Activated naive CD4-positive, alpha-beta T cell treated with anti-CD3 and anti-CD28 coated beads, Interleukin-2, amount 50 U/mL, for 16 hours (primary cell): ENCODE measurements at regions not wholly inside any gene's neighbourhood (a gene's known extent, or its start where the extent isn't known, plus 50 kb on each side); places are given as distances from the start of the nearest gene placed in this dataset.

Experiments
- DNase-seq: peaks from one replicate; pipeline ENCODE4 v3.0.0-alpha.2; 2020

GRCh38 chr5:27598576-27598975 is 560.2 kb upstream of the CDH9 start:
- DNase-seq: no peak

GRCh38 chr5:27594141-27594540 is 555.8 kb upstream of the CDH9 start:
- no peak for DNase-seq

- DNase-seq: no peak
Observed at GRCh38 chr5:27592231-27592630, 553.8 kb upstream of the CDH9 start.

DNA sequence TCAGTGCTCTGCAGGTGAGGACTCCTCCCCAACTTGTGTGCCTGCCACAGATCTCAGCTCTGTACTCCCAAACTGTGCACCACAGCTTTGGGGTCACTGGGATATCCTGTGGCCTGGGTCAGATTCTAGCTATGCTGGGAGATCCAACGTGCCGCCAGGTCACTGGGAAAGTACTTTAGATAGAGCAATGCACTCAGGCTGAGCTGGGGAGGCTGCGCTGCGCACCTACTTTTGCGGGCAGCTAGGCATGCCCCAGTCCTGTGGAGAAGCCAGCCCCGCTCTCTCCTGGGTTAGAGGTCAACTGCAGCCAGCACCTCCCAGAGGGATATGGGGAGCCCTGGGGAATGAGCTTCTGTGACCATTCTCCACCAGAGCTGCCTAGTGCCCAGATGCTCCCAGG is 552.1 kb upstream of the CDH9 start:
- no peak for DNase-seq

DNA sequence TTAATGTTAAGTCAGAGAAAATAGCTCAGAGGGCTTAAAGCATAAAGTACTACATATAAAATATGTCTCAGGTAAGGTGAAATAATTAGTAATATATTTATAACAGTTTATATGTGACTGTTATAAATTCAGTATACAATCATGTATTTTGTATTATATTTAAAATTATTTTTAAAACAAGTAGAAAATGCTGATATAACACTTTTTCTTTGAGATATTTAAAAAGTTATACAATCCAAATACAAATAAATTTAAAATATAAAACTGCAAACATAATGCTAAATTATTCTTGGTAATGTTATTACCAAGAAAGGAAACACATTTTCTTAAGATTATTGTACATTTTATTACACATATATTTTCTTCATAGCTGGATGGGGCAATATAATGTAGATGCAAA is 539.9 kb upstream of the CDH9 start:
- DNase-seq: no peak

GRCh38 chr5:27571681-27572080 is 533.3 kb upstream of the CDH9 start:
- DNase-seq: no peak

GRCh38 chr5:27568811-27569210 is 530.4 kb upstream of the CDH9 start:
- no peak for DNase-seq

DNA sequence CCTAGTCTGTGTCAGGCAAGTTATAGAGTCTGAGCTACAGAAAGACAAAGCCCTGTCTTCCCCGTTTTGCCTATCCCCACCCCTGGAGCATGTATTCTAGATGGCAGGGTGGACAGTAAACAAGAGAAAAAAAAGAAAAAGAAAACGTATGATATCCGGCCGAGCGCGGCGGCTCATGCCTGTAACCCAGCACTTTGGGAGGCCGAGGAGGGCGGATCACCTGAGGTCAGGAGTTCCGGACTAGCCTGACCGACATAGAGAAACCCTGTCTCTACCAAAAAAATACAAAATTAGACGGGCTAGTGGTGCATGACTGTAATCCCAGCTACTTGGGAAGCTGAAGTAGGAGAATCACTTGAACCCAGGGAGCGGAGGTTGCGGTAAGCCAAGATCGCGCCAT is 523.0 kb upstream of the CDH9 start:
- no peak for DNase-seq

DNA sequence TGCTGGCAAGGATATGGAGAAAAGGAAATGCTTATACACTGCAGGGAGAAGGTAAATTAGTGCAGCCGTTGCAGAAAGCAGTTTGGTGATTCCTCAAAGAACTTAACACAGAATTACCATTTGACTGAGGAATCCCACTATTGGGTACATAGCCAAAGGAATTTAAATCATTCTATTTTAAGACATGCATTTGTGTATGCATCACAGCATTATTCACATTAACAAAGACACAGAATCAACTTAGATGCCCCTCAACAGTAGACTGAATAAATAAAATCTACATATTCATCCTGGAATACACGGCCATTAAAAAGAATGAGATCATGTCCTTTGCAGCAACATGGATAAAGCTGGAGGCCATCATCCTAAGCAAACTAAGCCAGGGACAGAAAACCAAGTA is 510.1 kb upstream of the CDH9 start:
- no peak for DNase-seq

- DNase-seq: no peak
Observed at GRCh38 chr5:27535031-27535557, 496.7 kb upstream of the CDH9 start.

GRCh38 chr5:27532305-27532704 is 493.9 kb upstream of the CDH9 start:
- no peak for DNase-seq

DNA sequence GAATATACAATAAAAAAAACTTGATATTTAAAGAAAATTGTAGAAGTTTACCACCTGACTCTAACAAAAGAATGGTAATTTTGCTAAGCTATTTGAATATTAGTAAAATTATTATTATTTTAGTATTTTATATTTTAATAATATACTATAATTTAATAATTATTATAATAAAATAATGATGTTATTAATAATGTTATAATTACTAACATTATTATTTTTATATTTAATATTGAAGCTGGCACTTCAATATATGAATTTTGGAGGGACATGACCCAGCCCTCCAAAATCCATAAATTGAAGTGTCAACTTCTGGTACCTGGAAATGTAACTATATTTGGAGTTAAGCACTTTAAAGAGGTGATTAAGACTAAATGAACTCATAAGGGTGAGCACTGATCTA is 486.1 kb upstream of the CDH9 start:
- DNase-seq: no peak

- DNase-seq: no peak
Observed at GRCh38 chr5:27523629-27524028, 485.2 kb upstream of the CDH9 start.

DNA sequence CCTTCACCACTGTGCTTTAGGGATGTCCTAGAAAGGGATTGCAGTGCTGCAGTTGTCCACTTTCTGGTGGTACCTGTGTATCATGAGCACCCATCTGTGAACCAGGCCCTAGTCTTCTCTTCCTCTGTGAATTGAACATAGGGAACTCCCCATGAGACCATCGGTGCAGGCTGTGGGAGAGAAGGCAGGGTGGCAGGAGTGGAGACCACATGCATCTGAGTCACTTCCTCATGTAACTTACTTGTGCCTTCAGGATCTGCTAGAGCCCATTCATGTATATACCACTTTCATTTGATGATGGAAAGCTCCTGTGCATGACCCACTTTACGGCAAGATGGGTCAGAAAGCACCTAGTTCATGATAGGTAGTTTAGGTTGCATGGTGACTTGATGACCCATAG is 478.1 kb upstream of the CDH9 start:
- no peak for DNase-seq

GRCh38 chr5:27511061-27511460 is 472.7 kb upstream of the CDH9 start:
- DNase-seq: no peak

DNA sequence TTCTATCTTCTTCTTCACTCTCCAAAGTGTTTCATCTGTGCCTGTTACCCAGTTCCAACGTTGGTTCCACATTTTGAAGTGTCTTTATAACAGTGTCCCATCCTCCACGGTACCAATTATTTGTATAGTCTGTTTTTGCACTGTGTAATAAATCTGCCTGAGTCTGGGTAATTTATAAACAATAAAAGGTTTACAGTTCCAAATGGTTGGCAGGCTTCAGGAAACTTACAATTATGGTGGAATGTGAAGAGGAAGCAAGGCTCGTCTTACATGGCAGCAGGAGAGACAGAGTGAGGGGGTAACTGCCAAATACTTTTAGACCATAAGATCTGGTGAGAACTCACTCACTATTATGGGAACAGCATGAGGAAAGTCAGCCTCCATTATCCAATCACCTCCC is 465.4 kb upstream of the CDH9 start:
- DNase-seq: no peak

DNA sequence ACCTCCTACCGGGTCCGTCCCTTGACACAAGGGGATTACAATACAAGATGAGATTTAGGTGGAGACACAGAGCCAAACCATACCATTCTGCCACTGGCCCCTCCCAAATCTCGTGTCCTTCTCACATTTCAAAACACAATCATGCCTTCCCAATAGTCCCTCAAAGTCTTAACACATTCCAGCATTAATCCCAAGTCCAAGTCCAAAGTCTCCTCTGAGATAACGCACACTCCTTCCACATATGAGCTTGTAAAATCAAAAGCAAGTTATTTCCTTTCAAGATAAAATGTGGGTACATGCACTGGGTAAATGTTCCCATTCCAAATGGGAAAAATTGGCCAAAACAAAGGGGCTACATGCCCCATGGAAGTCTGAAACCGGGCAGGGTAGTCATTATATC is 463.9 kb upstream of the CDH9 start:
- no peak for DNase-seq

- no peak for DNase-seq
Observed at GRCh38 chr5:27497491-27497890, 459.1 kb upstream of the CDH9 start.

GRCh38 chr5:27494887-27495286 is 456.5 kb upstream of the CDH9 start:
- DNase-seq: no peak

DNA sequence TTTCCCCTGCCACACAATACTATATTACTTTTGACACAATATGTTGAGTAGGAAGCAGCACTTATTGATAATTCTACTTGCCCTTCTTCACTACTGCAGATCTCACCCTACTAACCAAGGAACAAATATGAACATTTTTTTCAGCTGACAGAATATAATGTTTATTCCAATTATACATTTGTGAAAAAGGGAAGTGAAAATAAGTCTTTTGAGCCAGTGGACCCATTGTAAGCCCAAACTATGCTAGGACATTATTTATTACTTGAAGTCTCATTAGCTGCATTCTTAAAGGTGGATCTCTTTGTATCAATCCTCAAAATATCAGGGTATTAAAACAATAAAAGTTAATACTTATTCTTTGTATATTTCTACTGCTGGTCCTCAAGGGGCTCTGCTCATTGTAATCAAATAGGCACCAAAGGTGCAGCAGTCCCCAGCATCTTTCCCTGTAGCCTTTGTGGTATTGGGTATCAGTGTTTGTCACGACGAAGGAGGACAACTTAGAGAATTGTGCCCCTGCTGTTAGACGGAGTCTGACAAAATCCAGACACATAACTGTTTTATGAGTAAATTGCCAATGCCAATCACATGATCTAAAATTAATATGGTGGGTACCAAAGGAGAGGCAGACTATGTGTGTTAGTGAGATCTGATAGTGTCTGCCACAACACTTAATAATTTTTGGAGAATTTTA is 453.5 kb upstream of the CDH9 start:
- DNase-seq: no peak

DNA sequence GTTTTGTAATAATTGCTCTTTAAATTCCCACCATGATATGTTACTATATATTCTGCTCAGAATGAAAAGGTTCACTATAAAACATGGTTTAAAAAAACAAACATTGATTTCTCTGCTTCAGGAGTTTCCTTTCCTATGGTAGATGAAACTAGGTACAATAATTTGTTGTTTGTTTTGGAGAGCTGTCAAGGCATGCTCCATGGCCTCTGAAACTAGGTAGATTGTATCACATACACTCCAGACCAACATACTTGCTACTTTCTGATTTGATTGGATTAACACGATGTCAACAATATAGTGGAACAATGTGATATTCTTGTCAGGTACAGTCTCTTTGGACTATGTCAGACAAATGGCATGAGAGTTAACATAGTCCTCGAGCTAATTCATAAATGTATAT is 452.7 kb upstream of the CDH9 start:
- DNase-seq: no peak

DNA sequence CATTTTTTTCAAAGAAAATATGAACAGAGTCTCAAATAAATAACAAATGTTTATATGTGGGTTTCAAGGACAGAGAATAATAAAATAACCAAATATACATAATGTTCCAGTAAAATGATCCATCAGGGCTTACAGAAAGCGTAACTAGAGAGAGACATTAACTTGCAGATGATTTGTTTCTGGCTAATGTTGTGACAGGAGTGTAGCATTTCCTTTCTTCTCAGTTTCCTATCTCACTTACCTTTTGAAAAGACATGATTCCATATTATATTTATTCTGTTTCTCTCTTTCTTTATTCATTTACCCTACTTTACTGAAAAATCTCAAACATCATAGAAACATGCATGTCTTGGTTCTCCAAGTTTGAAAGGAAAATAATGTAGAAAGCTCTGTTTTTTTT is 451.3 kb upstream of the CDH9 start:
- no peak for DNase-seq

DNA sequence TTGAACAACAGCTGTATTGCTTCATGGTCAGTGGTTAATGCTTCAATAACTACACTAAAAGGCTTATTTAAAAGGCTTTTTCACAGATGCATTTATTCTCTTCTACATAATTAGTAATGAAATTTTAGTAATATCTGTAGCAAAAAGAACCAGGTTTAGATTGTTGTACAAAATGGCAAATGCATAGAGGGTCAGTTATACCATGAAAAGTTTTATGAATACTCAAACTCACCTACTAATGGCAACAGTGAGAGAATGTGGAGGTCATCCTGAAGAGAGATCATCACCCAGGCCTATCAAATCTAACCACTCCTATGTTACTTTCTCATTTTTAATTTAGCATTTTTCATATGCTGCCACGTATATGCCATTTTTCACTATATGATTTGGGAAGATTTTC is 444.3 kb upstream of the CDH9 start:
- no peak for DNase-seq

GRCh38 chr5:27479859-27480258 is 441.5 kb upstream of the CDH9 start:
- no peak for DNase-seq

GRCh38 chr5:27477550-27477949 is 439.2 kb upstream of the CDH9 start:
- no peak for DNase-seq
